DMS79 treated with DMSO at 0.1 percent for 48 hours (cell line): ENCODE measurements at regions not wholly inside any gene's neighbourhood (a gene's known extent, or its start where the extent isn't known, plus 50 kb on each side); places are given as distances from the start of the nearest gene placed in this dataset.
"Not testable (repeated sequence)": the region's sequence is repeated elsewhere in the genome, so short reads cannot be mapped to it uniquely, and the experiment has no call there.

Experiments
- DNase-seq: peaks from one replicate; lab custom pipeline; 2025; lab: John Stamatoyannopoulos, UW

GRCh38 chr5:83001796-83002381 lies 75.3 kb downstream of the TMEM167A start:
- DNase-seq, result no peak

DNA sequence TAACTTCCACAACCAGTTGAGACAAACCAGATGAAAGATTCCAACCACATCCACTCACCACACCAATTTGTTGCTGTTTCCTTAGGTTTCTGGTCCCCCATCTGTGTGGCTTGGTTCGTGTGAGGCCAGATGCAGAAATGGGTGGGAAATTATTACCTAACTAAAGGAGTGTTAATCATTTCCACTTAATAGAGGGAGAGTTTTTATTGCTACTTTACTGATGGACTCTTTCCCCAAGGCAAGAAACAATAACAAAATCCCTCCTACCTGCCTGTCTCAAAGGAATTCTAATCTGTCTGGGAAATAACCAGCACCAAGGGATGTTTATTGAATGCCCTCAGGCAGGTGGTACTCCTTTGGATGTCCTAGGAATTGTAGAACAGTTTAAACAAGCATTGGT lies 76.3 kb downstream of the TMEM167A start:
- DNase-seq, result no peak

- DNase-seq, result no peak
Observed at GRCh38 chr5:83000428-83000827, 76.8 kb downstream of the TMEM167A start.

DNA sequence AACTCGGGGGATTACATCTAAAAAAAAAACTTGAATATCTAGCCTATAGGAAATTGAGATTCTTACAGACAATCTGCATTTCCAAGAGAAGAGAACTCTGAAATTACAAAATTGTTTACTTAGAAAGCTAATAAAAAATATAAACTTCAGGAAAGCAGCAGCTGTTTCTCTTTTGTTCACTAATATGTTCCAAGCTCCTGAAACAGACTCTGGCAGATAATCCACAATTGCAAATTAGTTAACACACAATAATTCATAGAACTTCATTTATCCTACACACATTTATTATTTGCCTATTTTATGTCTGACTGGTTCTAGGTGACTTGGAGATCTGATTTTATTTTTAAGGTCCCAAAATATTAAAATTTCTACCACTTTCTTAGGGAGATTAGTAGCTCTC lies 83.8 kb downstream of the TMEM167A start:
- no peak for DNase-seq

- no peak for DNase-seq
Observed at GRCh38 chr5:82992646-82993045, 84.5 kb downstream of the TMEM167A start.

DNA sequence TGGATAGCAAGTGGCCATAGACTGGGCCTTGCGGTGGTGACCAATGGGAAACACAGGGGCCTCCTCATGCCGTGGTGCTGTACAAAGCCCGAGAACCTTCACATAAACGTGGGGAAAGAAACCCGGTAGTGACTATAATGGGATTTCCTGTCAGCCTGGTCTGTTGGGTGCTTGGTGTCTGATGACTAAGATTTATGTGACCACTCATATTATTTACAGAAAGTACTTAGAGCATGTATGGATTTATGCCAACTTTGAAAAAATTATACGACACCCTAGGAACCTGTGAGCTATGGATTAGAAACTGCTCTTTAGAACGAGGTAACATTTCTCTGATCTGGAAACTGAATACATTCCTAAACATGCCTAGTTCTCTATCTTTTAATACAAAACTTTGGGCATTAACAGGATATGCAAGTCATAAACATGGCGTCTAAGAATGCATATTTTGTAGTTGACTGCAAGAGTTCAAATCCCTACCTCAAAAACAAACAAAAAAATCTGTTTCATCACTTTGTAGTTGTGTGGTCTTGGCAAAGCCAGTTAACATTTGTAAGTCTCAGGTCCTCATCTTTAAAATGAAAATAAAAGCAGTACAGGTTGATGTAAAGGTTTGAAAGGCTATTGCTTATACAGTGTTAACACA lies 85.4 kb downstream of the TMEM167A start:
- no peak for DNase-seq

DNA sequence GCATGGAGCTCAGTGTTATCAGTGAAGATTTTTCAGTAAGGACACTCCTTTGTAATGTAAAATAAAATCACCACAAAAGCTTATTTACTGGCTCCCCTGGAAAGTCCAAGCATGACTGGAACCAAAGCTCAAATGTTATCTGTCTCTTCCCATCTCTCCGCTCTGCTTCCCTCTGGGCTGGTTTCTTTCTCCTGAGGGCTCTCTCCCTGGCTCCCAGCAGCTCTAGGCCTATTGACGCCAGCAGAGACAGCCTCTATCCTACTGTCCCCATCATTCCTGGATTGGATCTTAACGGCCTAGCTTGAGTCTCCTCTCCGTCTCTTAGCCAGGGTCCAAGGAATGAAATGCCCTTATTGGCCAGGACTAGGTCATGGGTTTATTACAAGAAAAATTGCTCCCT lies 86.1 kb downstream of the TMEM167A start:
- DNase-seq, result no peak

DNA sequence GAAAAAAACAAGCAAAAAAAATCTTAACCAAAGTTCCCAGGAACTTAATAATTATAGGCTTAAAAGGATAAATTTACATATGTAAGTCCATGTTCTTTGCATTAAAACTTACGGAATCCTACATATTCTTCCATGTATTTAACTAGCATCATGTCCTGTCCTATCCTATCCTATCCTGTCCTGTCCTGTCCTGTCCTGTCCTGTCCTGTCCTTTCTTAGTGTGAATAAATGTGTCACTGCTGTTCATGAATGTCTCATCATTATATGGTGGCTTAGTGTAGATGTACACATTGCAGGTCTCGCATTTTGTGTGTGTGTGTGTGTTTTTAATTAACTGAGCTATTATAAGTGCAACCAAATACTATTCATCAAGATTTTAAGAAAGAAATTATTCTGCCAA lies 90.0 kb downstream of the TMEM167A start:
- no peak for DNase-seq

DNA sequence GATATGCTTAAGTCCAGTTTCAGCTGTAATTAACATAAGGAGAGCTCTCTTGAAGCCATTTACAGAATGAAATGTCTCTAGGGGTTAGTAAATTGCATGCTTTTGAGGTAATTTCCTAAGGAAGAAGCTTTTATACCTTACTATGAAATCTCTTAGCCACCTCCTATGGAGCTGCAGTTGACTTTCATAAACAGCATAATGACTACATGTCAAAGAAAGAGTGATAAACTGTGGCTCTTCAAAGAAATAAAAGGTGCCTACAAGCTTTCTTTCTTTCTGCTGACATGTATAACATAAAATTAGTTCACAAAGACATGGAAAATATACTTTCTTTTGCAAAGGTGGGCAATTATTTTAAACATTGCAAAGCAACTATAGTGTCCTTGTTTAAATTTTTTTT lies 90.8 kb downstream of the TMEM167A start:
- DNase-seq, result no peak

- DNase-seq, result no peak
Observed at GRCh38 chr5:82985763-82986162, 91.4 kb downstream of the TMEM167A start.

GRCh38 chr5:82984786-82985735 lies 92.1 kb downstream of the TMEM167A start:
- no peak for DNase-seq

DNA sequence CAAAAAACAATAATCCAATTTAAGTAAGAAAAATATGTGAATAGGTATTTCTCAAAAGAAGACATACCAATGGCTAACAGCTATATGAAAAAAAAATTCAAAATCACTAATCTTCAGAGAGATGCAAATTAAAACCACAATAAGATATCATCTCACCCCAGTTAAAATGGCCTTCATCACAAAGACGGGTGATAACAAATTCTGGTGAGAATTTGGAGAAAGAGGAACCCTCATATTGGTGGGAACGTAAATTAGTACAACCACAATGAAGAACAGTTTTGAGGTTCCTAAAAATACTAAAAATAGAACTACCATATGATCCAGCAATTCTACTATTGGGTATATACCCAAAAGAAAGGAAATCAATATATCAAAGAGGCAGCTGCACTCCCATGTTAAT lies 94.3 kb downstream of the TMEM167A start:
- no peak for DNase-seq

DNA sequence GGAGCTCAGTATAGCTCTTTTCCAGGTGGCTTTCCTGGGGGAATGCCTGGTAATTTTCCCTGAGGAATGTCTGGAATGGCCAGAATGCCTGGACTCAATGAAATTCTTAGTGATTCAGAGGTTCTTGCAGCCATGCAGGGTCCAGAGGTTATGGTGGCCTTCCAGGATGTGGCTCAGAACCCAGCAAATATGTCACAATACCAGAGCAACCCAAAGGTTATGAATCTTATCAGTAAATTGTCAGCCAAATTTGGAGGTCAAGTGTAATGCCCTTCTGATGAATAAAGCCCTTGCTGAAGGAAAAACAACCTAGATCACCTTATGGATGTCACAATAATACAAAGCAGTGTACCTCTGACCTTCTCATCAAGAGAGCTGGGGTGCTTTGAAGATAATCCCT lies 100.3 kb downstream of the TMEM167A start:
- not testable (repeated sequence) for DNase-seq

GRCh38 chr5:82975812-82976211 lies 101.4 kb downstream of the TMEM167A start:
- DNase-seq, result no peak

- DNase-seq, result no peak
Observed at GRCh38 chr5:82975396-82975795, 101.8 kb downstream of the TMEM167A start.

- DNase-seq, result not testable (repeated sequence)
Observed at GRCh38 chr5:82974346-82974745, 102.8 kb downstream of the TMEM167A start.

DNA sequence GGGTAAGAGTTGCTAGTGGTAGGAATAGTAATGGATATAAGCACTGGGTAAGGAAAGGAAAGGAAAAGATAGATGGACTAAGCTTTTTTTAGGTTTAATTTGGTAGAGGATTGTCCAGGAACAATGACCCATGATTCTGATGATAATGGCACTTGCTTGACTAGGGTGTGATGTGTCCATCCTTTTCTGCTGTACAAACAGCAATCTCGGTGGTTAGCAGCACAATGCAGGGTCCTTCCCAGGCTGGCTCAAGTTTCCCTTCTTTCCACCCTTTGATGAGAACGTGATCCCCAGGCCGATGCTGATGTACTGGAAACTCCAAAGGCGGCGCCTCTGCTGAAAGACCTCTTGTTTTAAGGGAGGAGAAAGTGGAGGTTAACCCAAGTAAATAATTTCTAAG lies 105.3 kb downstream of the TMEM167A start:
- no peak for DNase-seq

GRCh38 chr5:82971034-82971806 lies 106.0 kb downstream of the TMEM167A start:
- DNase-seq, result not testable (repeated sequence)

GRCh38 chr5:82969221-82969976 lies 107.8 kb downstream of the TMEM167A start:
- not testable (repeated sequence) for DNase-seq

GRCh38 chr5:82967072-82967471 lies 110.1 kb downstream of the TMEM167A start:
- DNase-seq, result no peak

GRCh38 chr5:82959466-82959865 lies 117.7 kb downstream of the TMEM167A start:
- DNase-seq, result no peak
